ENCODE measurements at regions not wholly inside any gene's neighbourhood (a gene's known extent, or its start where the extent isn't known, plus 50 kb on each side); places are given as distances from the start of the nearest gene placed in this dataset.

DNA sequence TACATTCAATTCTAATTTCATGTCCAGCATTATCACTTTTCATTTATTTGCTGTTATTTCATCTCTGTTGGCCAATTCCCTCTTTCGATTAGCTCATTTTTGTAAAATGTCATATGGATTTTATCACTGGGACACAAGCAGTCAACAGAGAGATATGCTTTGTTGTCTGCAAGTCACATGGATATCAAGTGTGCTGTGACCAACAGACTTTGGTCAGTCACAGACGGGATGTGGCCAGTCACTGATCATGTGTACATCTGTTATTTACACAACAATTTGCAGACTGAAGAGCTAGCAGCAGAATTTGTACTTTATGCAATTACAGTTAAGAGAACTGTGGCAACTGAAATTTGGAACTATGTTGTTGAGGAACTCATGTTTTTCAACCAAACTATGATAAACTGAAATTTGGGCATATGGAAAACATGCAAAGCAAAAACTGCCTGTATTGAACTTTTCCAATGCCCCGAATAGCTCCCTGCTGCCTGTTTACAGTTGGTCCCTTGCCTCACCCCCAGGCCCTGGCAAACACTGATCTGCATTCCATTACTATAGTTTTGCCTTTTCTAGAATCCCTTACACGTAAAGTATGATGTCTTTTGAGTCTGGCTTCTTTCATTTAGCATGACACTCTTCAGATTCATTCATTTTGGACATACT, 104.4 kb downstream of the RPL22L1 start:
- DNase-seq, result no peak
- Histone ChIP-seq H3K9me3 (no peaks in the 10 kb centered on the region), H3K27ac (no peak overlapping the region), H3K27me3 (no peaks in the 10 kb centered on the region), H3K4me1 (peaks cover 0 to 11% (median under 1%) of the 10 kb centered on the region in 4 donors), H3K36me3 (no peaks in the 10 kb centered on the region), H3K4me3 (no peak overlapping the region)
- TF ChIP-seq, protein P1, sequence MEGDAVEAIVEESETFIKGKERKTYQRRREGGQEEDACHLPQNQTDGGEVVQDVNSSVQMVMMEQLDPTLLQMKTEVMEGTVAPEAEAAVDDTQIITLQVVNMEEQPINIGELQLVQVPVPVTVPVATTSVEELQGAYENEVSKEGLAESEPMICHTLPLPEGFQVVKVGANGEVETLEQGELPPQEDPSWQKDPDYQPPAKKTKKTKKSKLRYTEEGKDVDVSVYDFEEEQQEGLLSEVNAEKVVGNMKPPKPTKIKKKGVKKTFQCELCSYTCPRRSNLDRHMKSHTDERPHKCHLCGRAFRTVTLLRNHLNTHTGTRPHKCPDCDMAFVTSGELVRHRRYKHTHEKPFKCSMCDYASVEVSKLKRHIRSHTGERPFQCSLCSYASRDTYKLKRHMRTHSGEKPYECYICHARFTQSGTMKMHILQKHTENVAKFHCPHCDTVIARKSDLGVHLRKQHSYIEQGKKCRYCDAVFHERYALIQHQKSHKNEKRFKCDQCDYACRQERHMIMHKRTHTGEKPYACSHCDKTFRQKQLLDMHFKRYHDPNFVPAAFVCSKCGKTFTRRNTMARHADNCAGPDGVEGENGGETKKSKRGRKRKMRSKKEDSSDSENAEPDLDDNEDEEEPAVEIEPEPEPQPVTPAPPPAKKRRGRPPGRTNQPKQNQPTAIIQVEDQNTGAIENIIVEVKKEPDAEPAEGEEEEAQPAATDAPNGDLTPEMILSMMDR (IDR thresholded peaks at IDR 0.05), result no peak
- intact Hi-C loops (cut with DNase I; ENCODE audit: low total_unique reads), result no loop called here

DNA sequence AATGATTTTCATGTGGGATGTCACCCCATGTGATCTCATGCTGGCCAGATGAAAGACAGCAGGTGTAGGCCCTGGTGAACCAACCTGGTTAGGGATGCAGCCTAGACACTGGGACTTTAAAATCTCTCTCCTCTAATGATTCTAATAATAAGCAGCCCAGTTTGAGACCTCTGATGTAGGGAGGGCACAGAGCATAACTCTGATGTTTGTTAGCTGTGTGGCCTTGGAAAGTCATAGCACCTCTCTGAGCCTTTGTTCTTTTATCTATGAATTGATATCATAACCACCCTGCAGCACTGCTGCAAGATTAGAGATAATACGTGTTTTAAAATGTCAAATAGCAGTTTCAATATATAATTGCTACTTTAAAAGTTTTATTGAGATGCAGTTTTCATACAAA, 106.0 kb downstream of the RPL22L1 start:
- H3K36me3 ChIP-seq, result no peaks in the 10 kb centered on the region
- H3K27me3 ChIP-seq, result no peaks in the 10 kb centered on the region
- TF ChIP-seq, protein P1 (IDR thresholded peaks at IDR 0.05), result no peak
- no peak overlapping the region for H3K27ac ChIP-seq
- no peaks in the 10 kb centered on the region for H3K9me3 ChIP-seq
- H3K4me1 ChIP-seq, result peaks cover 0 to 15% (median 7%) of the 10 kb centered on the region in 4 donors
- intact Hi-C loops (cut with DNase I; ENCODE audit: low total_unique reads), result no loop called here
- no peak overlapping the region for H3K4me3 ChIP-seq
- DNase-seq, result no peak

DNA sequence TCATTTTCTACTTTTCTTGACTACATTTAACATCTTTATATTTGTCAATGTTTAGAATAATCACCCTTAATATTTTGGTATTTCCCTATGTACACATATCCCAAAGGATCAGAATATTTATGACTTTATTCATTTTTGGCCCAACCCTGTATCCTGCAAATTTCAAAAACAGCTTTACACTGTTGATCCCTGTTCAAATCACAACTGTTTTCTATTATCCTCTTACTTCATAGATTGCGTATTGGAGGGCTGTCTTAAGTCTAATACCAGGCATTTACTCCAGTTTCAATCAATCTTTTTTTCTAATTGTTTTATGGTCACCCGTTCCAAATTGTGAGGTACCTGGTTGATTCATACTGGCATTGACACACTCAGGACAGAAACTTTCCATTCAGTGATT, 107.9 kb downstream of the RPL22L1 start:
- TF ChIP-seq, protein P1 (IDR thresholded peaks at IDR 0.05), result no peak
- H3K27me3 ChIP-seq, result no peaks in the 10 kb centered on the region
- intact Hi-C loops (cut with DNase I; ENCODE audit: low total_unique reads), result no loop called here

DNA sequence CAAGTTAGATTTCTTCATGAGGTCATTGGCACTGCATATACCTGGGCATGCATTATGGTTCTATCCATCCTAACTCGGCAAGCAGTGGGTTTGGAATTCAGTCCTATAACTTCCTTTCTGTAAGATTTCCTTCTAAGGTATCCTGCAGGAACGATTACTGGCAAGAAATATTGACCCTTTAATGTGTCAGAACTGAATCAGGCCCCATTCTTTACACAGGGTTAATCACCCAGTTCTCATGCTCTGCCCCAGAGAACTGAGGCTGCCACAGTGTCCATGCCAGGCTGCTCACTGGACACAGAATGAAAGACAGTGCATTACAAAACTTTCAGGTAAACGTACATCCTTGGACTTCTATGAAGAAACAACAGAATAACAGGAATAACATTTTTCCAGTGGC, 108.9 kb downstream of the RPL22L1 start:
- DNase-seq, result no peak
- Histone ChIP-seq H3K4me3 (no peak overlapping the region), H3K36me3 (no peaks in the 10 kb centered on the region), H3K27ac (no peak overlapping the region), H3K9me3 (no peaks in the 10 kb centered on the region), H3K27me3 (no peaks in the 10 kb centered on the region), H3K4me1 (peaks cover 0 to 15% (median 7%) of the 10 kb centered on the region in 4 donors)
- intact Hi-C loops (cut with DNase I; ENCODE audit: low total_unique reads), result no loop called here
- TF ChIP-seq, protein P1 (IDR thresholded peaks at IDR 0.05), result no peak

More for the DNA sequence above, 107.9 kb downstream of the RPL22L1 start:
- no peak overlapping the region for H3K27ac ChIP-seq
- H3K9me3 ChIP-seq, result no peaks in the 10 kb centered on the region
- no peak for DNase-seq
- peaks cover 0 to 15% (median 7%) of the 10 kb centered on the region in 4 donors for H3K4me1 ChIP-seq
- H3K4me3 ChIP-seq, result no peak overlapping the region
- H3K36me3 ChIP-seq, result no peaks in the 10 kb centered on the region

DNA sequence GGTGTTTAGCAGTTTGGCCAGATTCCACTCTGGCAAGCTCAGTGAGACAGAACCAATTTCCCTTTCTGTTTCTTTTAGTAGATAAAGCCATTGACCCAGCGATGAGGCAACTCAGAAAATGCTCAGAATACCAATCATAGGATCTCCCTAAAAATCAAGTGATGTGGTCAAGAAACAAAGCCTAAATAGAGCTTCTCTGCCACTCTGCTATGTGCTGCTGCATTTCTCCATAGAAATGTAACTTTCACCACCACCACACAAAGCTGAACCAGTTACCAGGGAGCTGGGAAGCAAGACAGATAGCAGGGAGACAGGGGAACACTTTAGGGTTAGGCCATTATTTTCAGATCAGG, 109.8 kb downstream of the RPL22L1 start:
- DNase-seq, result no peak

More for the DNA sequence above, 109.8 kb downstream of the RPL22L1 start:
- TF ChIP-seq, protein P1 (IDR thresholded peaks at IDR 0.05), result no peak
- H3K27ac ChIP-seq, result no peak overlapping the region
- no peaks in the 10 kb centered on the region for H3K36me3 ChIP-seq
- intact Hi-C loops (cut with DNase I; ENCODE audit: low total_unique reads), result no loop called here
- no peak overlapping the region for H3K4me3 ChIP-seq
- peaks cover 0 to 15% (median 7%) of the 10 kb centered on the region in 4 donors for H3K4me1 ChIP-seq
- no peaks in the 10 kb centered on the region for H3K27me3 ChIP-seq
- H3K9me3 ChIP-seq, result no peaks in the 10 kb centered on the region

All from tibial artery (tissue), 4 donors.